OCI-LY3 (cell line): ENCODE measurements at regions not wholly inside any gene's neighbourhood (a gene's known extent, or its start where the extent isn't known, plus 50 kb on each side); places are given as distances from the start of the nearest gene placed in this dataset.

Experiments used
- CTCF ChIP-seq: fragments of 200-600, 300-600 bp; sonication (generic); IDR thresholded peaks from 2 replicates; pipeline ENCODE4 v1.5.1; 2014; ENCODE audit warnings: antibody characterized with exemption, low read length, low read depth
- EZH2phosphoT487 ChIP-seq: fragments of 200-600 bp; shearing (Covaris generic); IDR thresholded peaks from 2 replicates; pipeline ENCODE4 v1.6.1; 2018; ENCODE audit warnings: antibody characterized with exemption, mixed run types, low read depth

- TF ChIP-seq CTCF = no peak
- TF ChIP-seq EZH2phosphoT487 = no peak
Measured at GRCh38 chr6:169961772-169962561, 210.5 kb downstream of the ERMARD start.
